ENCODE measurements at regions not wholly inside any gene's neighbourhood (a gene's known extent, or its start where the extent isn't known, plus 50 kb on each side); places are given as distances from the start of the nearest gene placed in this dataset.
"Not testable (repeated sequence)": the region's sequence is repeated elsewhere in the genome, so short reads cannot be mapped to it uniquely, and the experiment has no call there.

- H3F3A ChIP-seq (ENCODE audit: insufficient read depth, low read length, poor library complexity, severe bottlenecking) = no peaks in the 10 kb centered on the region
- no peaks in the 10 kb centered on the region for H3K9me2 ChIP-seq (ENCODE audit: insufficient read depth, low read length)
- H3K36me3 ChIP-seq (ENCODE audit: insufficient read depth, low read length) = no peaks in the 10 kb centered on the region
- no peak overlapping the region for H3K4me3 ChIP-seq (ENCODE audit: low read length)
- H3K79me2 ChIP-seq (replicated peaks; ENCODE audit: insufficient read depth, low read length) = no peaks in the 10 kb centered on the region
- H3K27ac ChIP-seq (ENCODE audit: low read length) = no peak overlapping the region
- H3K27me3 ChIP-seq (ENCODE audit: insufficient read depth, low read depth, low read length) = no peaks in the 10 kb centered on the region
- H2AFZ ChIP-seq (ENCODE audit: low read depth, low read length) = no peak overlapping the region
- no peaks in the 10 kb centered on the region for H4K20me1 ChIP-seq (ENCODE audit: insufficient read depth)
- H3K9me3 ChIP-seq (ENCODE audit: low read length) = no peaks in the 10 kb centered on the region
- H3K4me2 ChIP-seq (ENCODE audit: low read length) = no peak overlapping the region
- TF ChIP-seq TAF1 (IDR thresholded peaks at IDR 0.05; ENCODE audit: low read depth) (no peak), RAD21 (conservative IDR thresholded peaks at IDR 0.05) (no peak), EP300 (conservative IDR thresholded peaks at IDR 0.05; ENCODE audit: poor library complexity, severe bottlenecking) (no peak), EZH2 (IDR thresholded peaks at IDR 0.05; ENCODE audit: borderline replicate concordance, insufficient read depth, low read length, poor library complexity, severe bottlenecking) (no peak), POLR2AphosphoS5 (IDR thresholded peaks at IDR 0.05) (no peak), SMC3 (conservative IDR thresholded peaks at IDR 0.05; ENCODE audit: poor library complexity) (no peak), CTCF (IDR thresholded peaks at IDR 0.05; ENCODE audit: poor library complexity, severe bottlenecking) (no peak), MXI1 (conservative IDR thresholded peaks at IDR 0.05; ENCODE audit: poor library complexity, severe bottlenecking) (no peak), REST (IDR thresholded peaks at IDR 0.05; ENCODE audit: borderline replicate concordance) (no peak)
- H3K9ac ChIP-seq (ENCODE audit: low read length) = no peak overlapping the region
Observed at GRCh38 chr7:119737390-119737789, 535.6 kb upstream of the KCND2 start.

- H3K4me2 ChIP-seq (ENCODE audit: low read length); H3K9me2 ChIP-seq (ENCODE audit: insufficient read depth, low read length); H3K36me3 ChIP-seq (ENCODE audit: insufficient read depth, low read length); H3K9me3 ChIP-seq (ENCODE audit: low read length); H2AFZ ChIP-seq (ENCODE audit: low read depth, low read length); H3K27ac ChIP-seq (ENCODE audit: low read length); H3F3A ChIP-seq (ENCODE audit: insufficient read depth, low read length, poor library complexity, severe bottlenecking); H3K4me3 ChIP-seq (ENCODE audit: low read length); H3K27me3 ChIP-seq (ENCODE audit: insufficient read depth, low read depth, low read length); H3K9ac ChIP-seq (ENCODE audit: low read length); H4K20me1 ChIP-seq (ENCODE audit: insufficient read depth); H3K79me2 ChIP-seq (replicated peaks; ENCODE audit: insufficient read depth, low read length): not testable (repeated sequence)
Observed at GRCh38 chr7:119745280-119745679, 527.7 kb upstream of the KCND2 start.

GRCh38 chr7:119748251-119748860, 524.6 kb upstream of the KCND2 start:
- TF ChIP-seq POLR2AphosphoS5 (IDR thresholded peaks at IDR 0.05) (no peak), RAD21 (conservative IDR thresholded peaks at IDR 0.05) (no peak), SMC3 (conservative IDR thresholded peaks at IDR 0.05; ENCODE audit: poor library complexity) (no peak), CTCF (IDR thresholded peaks at IDR 0.05; ENCODE audit: poor library complexity, severe bottlenecking) (no peak), MXI1 (conservative IDR thresholded peaks at IDR 0.05; ENCODE audit: poor library complexity, severe bottlenecking) (no peak), REST (IDR thresholded peaks at IDR 0.05; ENCODE audit: borderline replicate concordance) (no peak), TAF1 (IDR thresholded peaks at IDR 0.05; ENCODE audit: low read depth) (no peak), EZH2 (IDR thresholded peaks at IDR 0.05; ENCODE audit: borderline replicate concordance, insufficient read depth, low read length, poor library complexity, severe bottlenecking) (no peak), EP300 (conservative IDR thresholded peaks at IDR 0.05; ENCODE audit: poor library complexity, severe bottlenecking) (no peak)
- H3K79me2 ChIP-seq (replicated peaks; ENCODE audit: insufficient read depth, low read length) = no peaks in the 10 kb centered on the region

More at GRCh38 chr7:119748251-119748860, 524.6 kb upstream of the KCND2 start:
- Histone ChIP-seq H3K9ac (ENCODE audit: low read length) (no peak overlapping the region), H3K9me2 (ENCODE audit: insufficient read depth, low read length) (no peaks in the 10 kb centered on the region), H3K4me2 (ENCODE audit: low read length) (no peak overlapping the region), H3F3A (ENCODE audit: insufficient read depth, low read length, poor library complexity, severe bottlenecking) (no peaks in the 10 kb centered on the region), H2AFZ (ENCODE audit: low read depth, low read length) (no peak overlapping the region), H3K36me3 (ENCODE audit: insufficient read depth, low read length) (no peaks in the 10 kb centered on the region), H3K27me3 (ENCODE audit: insufficient read depth, low read depth, low read length) (no peaks in the 10 kb centered on the region), H3K27ac (ENCODE audit: low read length) (no peak overlapping the region), H3K9me3 (ENCODE audit: low read length) (no peaks in the 10 kb centered on the region), H3K4me3 (ENCODE audit: low read length) (no peak overlapping the region), H4K20me1 (ENCODE audit: insufficient read depth) (no peaks in the 10 kb centered on the region)

Data from neural cell (in vitro differentiated cells).